HCT116 (cell line): ENCODE measurements at regions not wholly inside any gene's neighbourhood (a gene's known extent, or its start where the extent isn't known, plus 50 kb on each side); places are given as distances from the start of the nearest gene placed in this dataset.

ENCODE experiments used
- ATAC-seq: fragments of 200-7000 bp; cut with Tn5 transposase; 2 replicates; pipeline ENCODE4 v1.9.1; 2020; ENCODE audit warnings: mild to moderate bottlenecking, moderate library complexity
- BruUV-seq: library from RNA; stranded (reverse); fragments of 400-500 nt; replicated peaks from 2 replicates; lab custom pipeline; 2021; lab: Mats Ljungman, UMichigan
- CTCF ChIA-PET: fragments of 300-600 bp; sonication (Branson Sonifier 250); formaldehyde crosslinking; loops from one replicate; lab custom pipeline; 2021; ENCODE audit warnings: antibody characterized with exemption; lab: Charles Lee
- POLR2A ChIA-PET: fragments of 300-600, 350-600 bp; sonication (Branson Sonifier 250); formaldehyde crosslinking; loops from one replicate; lab custom pipeline; 2021; ENCODE audit warnings: antibody characterized with exemption; lab: Charles Lee
- RAD21 ChIA-PET, 2 experiments: fragments of 300-600 bp; sonication (Branson Sonifier 250); formaldehyde crosslinking; loops; one replicate each; lab custom pipeline; 2023; ENCODE audit warnings: low total read pairs in 2 of 2; ENCODE audit not compliant: uncharacterized antibody in 2 of 2, unreplicated experiment in 2 of 2, low non-redundant PET in 1 of 2; lab: Charles Lee
- DNase-seq: peaks from one replicate; pipeline ENCODE4 v3.0.0-alpha.2; 2010; ENCODE audit warnings: low read depth, low spot score
- H2AFZ ChIP-seq: fragments of 200-600 bp; shearing (Covaris generic), sonication (generic); 2 replicates; pipeline ENCODE4 v1.6.1; 2017; ENCODE audit warnings: low read depth, mixed run types, mixed read lengths, antibody characterized with exemption, low read length; ENCODE audit not compliant: poor library complexity, severe bottlenecking
- H3K27ac ChIP-seq: 2 replicates; pipeline ENCODE4 v1.5.1; 2012; ENCODE audit warnings: low read depth, low read length
- H3K27me3 ChIP-seq: fragments of 200-600 bp; sonication (generic); 2 replicates; pipeline ENCODE4 v1.6.1; 2016; ENCODE audit warnings: mixed run types, low read length, mixed read lengths; ENCODE audit not compliant: insufficient read depth
- H3K36me3 ChIP-seq, 2 experiments: fragments of 200-500 bp in 1 of 2; fragments of 200-600 bp in 1 of 2; sonication (Bioruptor generic) in 1 of 2; sonication (generic) in 1 of 2; 2 replicates each; pipeline versions ENCODE4 v1.5.1 to v1.6.1; 2014 to 2016; ENCODE audit warnings: low read length in 2 of 2, inconsistent platforms in 1 of 2, mixed read lengths in 1 of 2, mixed run types in 1 of 2; ENCODE audit not compliant: insufficient read depth in 2 of 2, control insufficient read depth in 1 of 2
- H3K4me1 ChIP-seq, 2 experiments: fragments of 200-600 bp in 1 of 2; sonication (generic) in 1 of 2; 2 replicates each; pipeline versions ENCODE4 v1.5.1 to v1.6.1; 2012 to 2017; ENCODE audit warnings: low read length in 2 of 2, inconsistent platforms in 1 of 2, mild to moderate bottlenecking in 1 of 2, mixed read lengths in 1 of 2, mixed run types in 1 of 2, moderate library complexity in 1 of 2; ENCODE audit not compliant: insufficient read depth in 2 of 2, control insufficient read depth in 1 of 2
- H3K4me2 ChIP-seq: fragments of 200-600 bp; sonication (generic); 2 replicates; pipeline ENCODE4 v1.6.1; 2017; ENCODE audit warnings: mixed run types, low read length, mixed read lengths
- H3K4me3 ChIP-seq, 2 experiments: fragments of 200-600 bp in 1 of 2; sonication (generic) in 1 of 2; replicated peaks in 1 of 2; 2 replicates each; pipeline ENCODE4 v1.5.1; 2011 to 2016; ENCODE audit warnings: low read length in 2 of 2, control low read depth in 1 of 2, low read depth in 1 of 2, mild to moderate bottlenecking in 1 of 2, mixed read lengths in 1 of 2, mixed run types in 1 of 2
- H3K79me2 ChIP-seq: fragments of 200-600 bp; sonication (generic); 2 replicates; pipeline ENCODE4 v1.6.1; 2017; ENCODE audit warnings: mild to moderate bottlenecking, mixed run types, low read length, moderate library complexity, mixed read lengths; ENCODE audit not compliant: insufficient read depth
- H3K9ac ChIP-seq: fragments of 200-600 bp; sonication (generic); 2 replicates; pipeline ENCODE4 v1.6.1; 2016; ENCODE audit warnings: low read length, mixed read lengths
- H3K9me2 ChIP-seq: fragments of 200-600 bp; sonication (generic), shearing (Covaris generic); 2 replicates; pipeline ENCODE4 v1.6.1; 2017; ENCODE audit warnings: mixed run types, mild to moderate bottlenecking, moderate library complexity; ENCODE audit not compliant: insufficient read depth
- H3K9me3 ChIP-seq, 2 experiments: fragments of 200-500 bp in 1 of 2; fragments of 200-600 bp in 1 of 2; sonication (Bioruptor generic) in 1 of 2; sonication (generic) in 1 of 2; 2 replicates each; pipeline ENCODE4 v1.6.1; 2014 to 2017; ENCODE audit warnings: low read length in 2 of 2, mixed read lengths in 2 of 2, inconsistent platforms in 1 of 2, low read depth in 1 of 2, mild to moderate bottlenecking in 1 of 2, mixed run types in 1 of 2, moderate library complexity in 1 of 2; ENCODE audit not compliant: control insufficient read depth in 1 of 2, insufficient read depth in 1 of 2
- H4K20me1 ChIP-seq: fragments of 200-600 bp; sonication (generic), shearing (Covaris generic); 2 replicates; pipeline ENCODE4 v1.6.1; 2017; ENCODE audit warnings: mixed run types, mild to moderate bottlenecking, moderate library complexity; ENCODE audit not compliant: insufficient read depth
- CEBPB ChIP-seq: IDR thresholded peaks from 2 replicates; pipeline ENCODE4 v1.6.1; 2012; ENCODE audit warnings: low read depth
- CTCF ChIP-seq, 3 experiments: fragments of 200-600 bp in 1 of 3; sonication (generic) in 1 of 3; IDR thresholded peaks in 2 of 3; conservative IDR thresholded peaks in 1 of 3; 2 replicates each; pipeline ENCODE4 v1.5.1; 2012 to 2017; ENCODE audit warnings: low read depth in 2 of 3, low read length in 2 of 3, antibody characterized with exemption in 1 of 3, borderline replicate concordance in 1 of 3, control low read depth in 1 of 3, mild to moderate bottlenecking in 1 of 3, mixed read lengths in 1 of 3, mixed run types in 1 of 3, moderate library complexity in 1 of 3; ENCODE audit not compliant: insufficient read depth in 1 of 3
- EGR1 ChIP-seq: IDR thresholded peaks from 2 replicates; pipeline ENCODE4 v1.6.1; 2012; ENCODE audit warnings: low read depth
- ELF1 ChIP-seq: IDR thresholded peaks from 2 replicates; pipeline ENCODE4 v1.6.1; 2012; ENCODE audit warnings: low read depth, borderline replicate concordance
- EZH2 ChIP-seq: fragments of 200-600 bp; sonication (generic); IDR thresholded peaks from 2 replicates; pipeline ENCODE4 v1.6.1; 2017; ENCODE audit warnings: antibody characterized with exemption, mixed run types
- EZH2phosphoT487 ChIP-seq: fragments of 200-600 bp; IDR thresholded peaks from 2 replicates; pipeline ENCODE4 v1.6.1; 2018; ENCODE audit warnings: antibody characterized with exemption, borderline replicate concordance
- FOSL1 ChIP-seq: IDR thresholded peaks from 2 replicates; pipeline ENCODE4 v1.6.1; 2012; ENCODE audit warnings: low read depth
- JUND ChIP-seq: IDR thresholded peaks from 2 replicates; pipeline ENCODE4 v1.6.1; 2012
- POLR2A ChIP-seq: IDR thresholded peaks from 2 replicates; pipeline ENCODE4 v1.7.0; 2011; ENCODE audit warnings: borderline replicate concordance; ENCODE audit not compliant: insufficient read depth, insufficient read length; ENCODE audit errors: extremely low read depth
- RAD21 ChIP-seq: IDR thresholded peaks from 2 replicates; pipeline ENCODE4 v1.6.1; 2012; ENCODE audit warnings: low read depth, mild to moderate bottlenecking
- SIN3A ChIP-seq: IDR thresholded peaks from 2 replicates; pipeline ENCODE4 v1.6.1; 2012; ENCODE audit warnings: low read depth
- SP1 ChIP-seq: IDR thresholded peaks from 2 replicates; pipeline ENCODE4 v1.6.1; 2012; ENCODE audit warnings: low read depth
- SRF ChIP-seq: IDR thresholded peaks from 2 replicates; pipeline ENCODE4 v1.6.1; 2012; ENCODE audit warnings: low read depth
- TCF7L2 ChIP-seq: IDR thresholded peaks from 2 replicates; pipeline ENCODE4 v1.7.0; 2011; ENCODE audit warnings: borderline replicate concordance, inconsistent platforms; ENCODE audit not compliant: insufficient read depth, insufficient read length; ENCODE audit errors: extremely low read depth
- YY1 ChIP-seq: IDR thresholded peaks from 2 replicates; pipeline ENCODE4 v1.6.1; 2011; ENCODE audit warnings: low read length, low read depth, moderate library complexity, mild to moderate bottlenecking; ENCODE audit not compliant: insufficient replicate concordance; ENCODE audit errors: extremely low read depth
- ZBTB33 ChIP-seq: IDR thresholded peaks from 2 replicates; pipeline ENCODE4 v1.6.1; 2011; ENCODE audit warnings: mild to moderate bottlenecking, low read length, moderate library complexity; ENCODE audit not compliant: insufficient replicate concordance; ENCODE audit errors: extremely low read depth
- ZFX ChIP-seq: fragments of 450-650 bp; IDR thresholded peaks from 2 replicates; pipeline ENCODE4 v1.6.1; 2017
- ZNF274 ChIP-seq: fragments of 200-500 bp; sonication (Bioruptor generic); IDR thresholded peaks from 2 replicates; pipeline ENCODE4 v1.6.1; 2014; ENCODE audit warnings: mild to moderate bottlenecking, low read depth, low read length, inconsistent platforms
- intact Hi-C: fragments of 100-400 bp; cut with micrococcal nuclease; formaldehyde crosslinking; loops from 2 replicates; pipeline ENCODE4 v1.10.0; 2022
- TF ChIP-seq, protein P1 (sequence below): IDR thresholded peaks from 2 replicates; pipeline ENCODE4 v1.6.1; 2012
- TF ChIP-seq, protein P2 (sequence below): IDR thresholded peaks from 2 replicates; pipeline ENCODE4 v1.6.1; 2012; ENCODE audit warnings: low read depth

GRCh38 chr16:55123652-55124051 is 193.0 kb downstream of the IRX5 start:
- no peak overlapping the region for H3K4me3 ChIP-seq
- H3K79me2 ChIP-seq: no peaks in the 10 kb centered on the region
- no peaks in the 10 kb centered on the region for H4K20me1 ChIP-seq
- peaks cover 19% of the 10 kb centered on the region for H3K27me3 ChIP-seq
- no peak overlapping the region for H3K4me2 ChIP-seq
- intact Hi-C loops: no loop called here
- H3K36me3 ChIP-seq: no peaks in the 10 kb centered on the region
- H3K9me3 ChIP-seq: no peaks in the 10 kb centered on the region
- ChIA-PET CTCF (no interaction called here), RAD21 (no interaction called here), POLR2A (no interaction called here)
- H3K9ac ChIP-seq: no peak overlapping the region
- ATAC-seq (no peak), DNase-seq (no peak)
- no peaks in the 10 kb centered on the region for H3K4me1 ChIP-seq
- TF ChIP-seq, protein P1, sequence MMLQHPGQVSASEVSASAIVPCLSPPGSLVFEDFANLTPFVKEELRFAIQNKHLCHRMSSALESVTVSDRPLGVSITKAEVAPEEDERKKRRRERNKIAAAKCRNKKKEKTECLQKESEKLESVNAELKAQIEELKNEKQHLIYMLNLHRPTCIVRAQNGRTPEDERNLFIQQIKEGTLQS: no peak
- TF ChIP-seq ELF1 (no peak), CTCF (IDR thresholded peaks at IDR 0.05 in 2 of 3, conservative IDR thresholded peaks at IDR 0.05 in 1 of 3; ENCODE audit: borderline replicate concordance in 1 of 3, insufficient read depth in 1 of 3, low read depth in 2 of 3, low read length in 2 of 3) (no peak), TCF7L2 (no peak), RAD21 (no peak), EGR1 (no peak), SRF (no peak), EZH2phosphoT487 (no peak), ZFX (no peak), SIN3A (no peak), ZNF274 (no peak), SP1 (no peak), POLR2A (no peak), CEBPB (no peak), JUND (no peak), YY1 (no peak), FOSL1 (no peak), ZBTB33 (no peak), EZH2 (no peak)
- TF ChIP-seq, protein P2, sequence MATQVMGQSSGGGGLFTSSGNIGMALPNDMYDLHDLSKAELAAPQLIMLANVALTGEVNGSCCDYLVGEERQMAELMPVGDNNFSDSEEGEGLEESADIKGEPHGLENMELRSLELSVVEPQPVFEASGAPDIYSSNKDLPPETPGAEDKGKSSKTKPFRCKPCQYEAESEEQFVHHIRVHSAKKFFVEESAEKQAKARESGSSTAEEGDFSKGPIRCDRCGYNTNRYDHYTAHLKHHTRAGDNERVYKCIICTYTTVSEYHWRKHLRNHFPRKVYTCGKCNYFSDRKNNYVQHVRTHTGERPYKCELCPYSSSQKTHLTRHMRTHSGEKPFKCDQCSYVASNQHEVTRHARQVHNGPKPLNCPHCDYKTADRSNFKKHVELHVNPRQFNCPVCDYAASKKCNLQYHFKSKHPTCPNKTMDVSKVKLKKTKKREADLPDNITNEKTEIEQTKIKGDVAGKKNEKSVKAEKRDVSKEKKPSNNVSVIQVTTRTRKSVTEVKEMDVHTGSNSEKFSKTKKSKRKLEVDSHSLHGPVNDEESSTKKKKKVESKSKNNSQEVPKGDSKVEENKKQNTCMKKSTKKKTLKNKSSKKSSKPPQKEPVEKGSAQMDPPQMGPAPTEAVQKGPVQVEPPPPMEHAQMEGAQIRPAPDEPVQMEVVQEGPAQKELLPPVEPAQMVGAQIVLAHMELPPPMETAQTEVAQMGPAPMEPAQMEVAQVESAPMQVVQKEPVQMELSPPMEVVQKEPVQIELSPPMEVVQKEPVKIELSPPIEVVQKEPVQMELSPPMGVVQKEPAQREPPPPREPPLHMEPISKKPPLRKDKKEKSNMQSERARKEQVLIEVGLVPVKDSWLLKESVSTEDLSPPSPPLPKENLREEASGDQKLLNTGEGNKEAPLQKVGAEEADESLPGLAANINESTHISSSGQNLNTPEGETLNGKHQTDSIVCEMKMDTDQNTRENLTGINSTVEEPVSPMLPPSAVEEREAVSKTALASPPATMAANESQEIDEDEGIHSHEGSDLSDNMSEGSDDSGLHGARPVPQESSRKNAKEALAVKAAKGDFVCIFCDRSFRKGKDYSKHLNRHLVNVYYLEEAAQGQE: no peak
- BruUV-seq: no TSS peak
- H2AFZ ChIP-seq: no peak overlapping the region
- H3K9me2 ChIP-seq: no peaks in the 10 kb centered on the region
- no peak overlapping the region for H3K27ac ChIP-seq
